HG02938 (cell line): ENCODE measurements at regions not wholly inside any gene's neighbourhood (a gene's known extent, or its start where the extent isn't known, plus 50 kb on each side); places are given as distances from the start of the nearest gene placed in this dataset.

Source experiments
- ATAC-seq: cut with Tn5 transposase; IDR thresholded peaks from one replicate; pipeline ENCODE4 v1.9.1; 2021; ENCODE audit warnings: mild to moderate bottlenecking, moderate library complexity; ENCODE audit not compliant: unreplicated experiment

DNA sequence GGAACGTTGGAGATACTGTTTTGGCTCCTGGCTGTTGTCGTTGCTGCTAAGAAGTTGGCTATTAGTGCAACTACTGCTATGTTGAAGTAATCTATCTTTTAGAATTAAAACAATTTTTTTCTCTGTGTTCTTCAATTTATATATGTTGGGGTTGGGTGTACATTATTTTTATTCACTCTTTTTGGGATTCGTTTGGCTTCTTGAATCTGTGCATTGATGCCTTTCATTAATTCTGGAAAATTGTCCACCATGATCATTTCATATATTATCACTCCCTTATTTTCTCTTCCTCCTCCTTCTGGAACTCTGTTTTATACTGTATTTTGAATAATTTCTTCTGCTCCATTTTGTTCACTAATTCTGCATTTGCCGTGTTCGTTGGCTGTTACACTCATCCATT lies 199.5 kb upstream of the PLET1 start:
- no peak for ATAC-seq

DNA sequence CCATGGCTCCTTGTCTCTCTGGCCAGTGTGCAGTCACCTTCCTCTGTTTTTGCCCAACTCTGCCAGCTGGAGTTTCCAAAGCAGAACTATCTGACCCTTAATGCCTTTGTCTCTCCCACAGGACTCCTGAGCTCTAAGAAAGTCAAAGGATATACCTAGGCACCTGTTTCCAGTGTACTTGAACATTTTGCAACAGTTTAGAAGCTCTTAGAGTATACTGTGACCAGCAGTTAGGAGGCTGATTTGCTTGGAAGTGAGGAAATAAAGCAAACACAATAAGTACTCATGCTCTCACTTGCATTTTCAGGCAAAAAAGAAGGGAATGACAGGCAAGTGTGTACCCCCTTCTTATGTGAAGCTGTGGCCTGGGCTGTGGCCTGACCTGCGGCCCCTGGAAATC lies 204.3 kb upstream of the PLET1 start:
- ATAC-seq, result no peak

DNA sequence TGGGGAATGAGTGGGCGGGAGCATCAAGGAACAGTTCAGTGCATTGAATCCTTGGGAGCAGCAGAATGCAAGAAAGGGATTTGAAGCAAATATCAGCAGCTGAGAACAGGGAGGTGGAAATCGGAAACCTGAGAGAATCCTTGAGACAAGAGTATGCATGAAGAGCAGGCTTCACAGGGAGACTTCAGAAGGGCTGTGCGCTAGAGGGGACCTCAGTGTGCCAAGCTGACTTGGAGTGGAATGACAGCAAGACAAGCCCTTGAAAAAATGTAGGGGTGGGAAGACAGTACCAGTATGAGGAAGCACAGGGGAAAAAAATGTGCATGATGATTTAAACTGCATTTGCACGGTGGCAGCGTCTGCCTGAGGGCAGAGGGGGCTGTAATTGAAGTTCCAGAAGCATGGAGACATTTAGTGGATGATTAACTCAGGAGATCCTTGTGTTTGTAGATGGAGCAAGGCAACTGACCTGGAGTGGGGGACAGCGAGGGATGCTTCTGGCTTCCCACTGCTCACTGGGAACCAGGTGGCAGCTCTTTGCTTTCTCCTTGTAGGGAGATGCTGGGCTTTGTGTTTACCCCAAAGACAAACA lies 204.9 kb upstream of the PLET1 start:
- no peak for ATAC-seq

- no peak for ATAC-seq
These were observed 207.1 kb upstream of the PLET1 start for GRCh38 chr11:112467721-112468120.

DNA sequence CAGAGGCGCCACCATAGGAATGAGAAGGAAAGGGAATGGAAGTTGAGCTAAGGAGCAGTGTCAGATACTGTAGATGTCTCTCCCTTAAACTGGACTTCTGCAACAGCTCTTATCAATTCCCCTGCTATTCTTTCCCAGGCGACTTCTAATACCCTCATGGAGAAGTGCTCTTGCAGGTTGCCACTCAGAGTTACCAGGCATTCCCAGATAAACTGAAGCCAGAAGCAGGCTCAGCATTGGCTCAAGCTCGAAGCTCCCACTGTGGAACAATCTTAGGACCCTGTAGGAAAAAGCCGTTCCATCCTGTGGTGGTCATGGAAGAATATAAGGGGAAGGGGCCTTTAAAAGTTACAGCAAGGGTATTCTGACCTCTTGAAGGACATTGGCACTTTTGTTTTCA lies 208.7 kb upstream of the PLET1 start:
- no peak for ATAC-seq

DNA sequence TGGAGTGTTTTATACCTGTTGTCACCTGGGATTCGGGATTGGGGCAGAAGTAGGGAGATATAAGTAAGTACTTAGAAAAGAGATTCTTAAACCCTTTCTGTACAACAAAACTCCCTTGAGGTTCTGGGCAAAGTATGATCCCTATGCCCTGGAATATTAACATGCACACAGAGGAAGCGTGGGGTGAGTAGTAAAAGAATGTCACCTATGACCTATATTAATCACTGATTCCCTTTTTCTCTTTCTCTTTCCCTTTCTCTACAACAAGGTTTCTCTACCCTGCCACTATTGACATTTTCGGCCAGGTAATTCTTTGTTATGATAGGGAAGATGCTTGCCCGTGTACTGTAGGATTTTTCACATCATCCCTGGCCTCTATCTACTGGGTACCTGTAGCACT lies 209.7 kb upstream of the PLET1 start:
- no peak for ATAC-seq

DNA sequence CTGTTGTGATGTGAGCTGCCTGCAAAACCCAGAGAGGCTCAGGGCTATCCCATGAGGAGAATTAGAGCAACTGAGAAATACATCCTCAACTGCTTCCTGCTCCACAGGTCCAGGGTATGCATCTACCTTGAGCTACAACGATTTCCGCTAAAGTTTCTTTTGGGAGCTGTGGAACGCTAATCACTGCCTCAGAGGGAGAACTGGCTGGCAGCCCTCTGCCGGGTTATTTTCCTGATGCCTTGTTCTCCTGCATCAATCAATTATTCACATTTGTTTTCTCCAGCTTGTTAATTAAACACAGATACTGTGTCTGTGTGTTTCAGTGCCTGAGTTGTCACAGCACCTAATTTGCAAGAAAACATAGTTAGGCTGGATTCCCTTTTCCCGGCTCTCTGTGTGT lies 211.1 kb upstream of the PLET1 start:
- no peak for ATAC-seq

- no peak for ATAC-seq
These were observed 216.5 kb upstream of the PLET1 start for GRCh38 chr11:112477152-112477551.

DNA sequence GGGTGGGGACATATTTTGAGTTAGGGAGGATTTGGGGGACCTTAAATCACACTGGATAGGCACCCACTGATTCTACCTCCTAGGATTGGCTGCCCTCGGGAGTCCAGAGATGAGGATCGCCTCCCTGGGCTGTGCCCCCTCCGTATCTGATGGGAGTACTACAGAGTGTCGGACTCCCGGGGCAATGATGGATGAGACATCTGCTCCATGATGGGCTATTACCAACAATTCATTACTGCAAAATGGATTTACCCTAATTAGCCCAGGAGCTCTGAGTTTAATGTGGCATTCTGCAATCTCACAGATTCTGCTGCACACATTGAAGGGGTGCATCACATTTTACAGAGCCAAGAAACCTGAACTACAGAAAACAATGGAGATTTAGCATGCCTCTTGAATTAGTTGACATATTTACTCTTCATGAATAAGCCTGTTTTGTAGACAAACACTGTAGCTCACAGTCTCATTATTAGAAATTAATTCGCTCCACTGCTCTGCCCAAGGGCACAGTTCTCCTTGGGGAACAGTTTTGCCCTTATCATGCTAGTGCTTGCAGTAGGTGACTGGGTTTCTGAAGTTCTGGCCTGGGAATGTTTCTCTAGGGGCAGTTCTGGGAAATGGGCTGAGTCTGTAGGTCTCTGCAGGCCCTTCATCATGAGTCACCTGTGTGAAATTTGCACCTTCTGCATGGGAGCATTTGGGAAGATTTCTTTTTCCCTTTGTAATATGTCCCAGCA lies 217.1 kb upstream of the PLET1 start:
- no peak for ATAC-seq

DNA sequence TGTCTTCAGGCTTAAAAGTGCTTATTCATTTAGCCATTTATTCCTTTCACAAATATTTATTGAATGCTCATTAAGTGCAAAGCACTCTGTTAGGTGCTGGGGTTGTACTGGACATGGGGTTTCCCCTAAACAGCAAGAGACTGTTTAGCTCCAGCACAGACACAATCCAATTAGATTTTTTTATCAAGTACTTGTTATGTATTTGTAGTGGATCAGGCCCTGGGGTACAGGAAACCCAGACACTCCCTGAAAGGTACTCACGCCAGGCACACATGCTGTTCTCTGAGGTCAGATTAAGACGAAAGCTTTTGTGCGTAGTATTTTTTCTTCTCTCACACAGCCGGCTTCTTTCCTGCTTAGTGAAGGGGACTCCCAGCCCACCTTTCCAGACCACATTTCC lies 218.1 kb upstream of the PLET1 start:
- no peak for ATAC-seq

GRCh38 chr11:112481431-112481830 lies 220.8 kb upstream of the PLET1 start:
- no peak for ATAC-seq

DNA sequence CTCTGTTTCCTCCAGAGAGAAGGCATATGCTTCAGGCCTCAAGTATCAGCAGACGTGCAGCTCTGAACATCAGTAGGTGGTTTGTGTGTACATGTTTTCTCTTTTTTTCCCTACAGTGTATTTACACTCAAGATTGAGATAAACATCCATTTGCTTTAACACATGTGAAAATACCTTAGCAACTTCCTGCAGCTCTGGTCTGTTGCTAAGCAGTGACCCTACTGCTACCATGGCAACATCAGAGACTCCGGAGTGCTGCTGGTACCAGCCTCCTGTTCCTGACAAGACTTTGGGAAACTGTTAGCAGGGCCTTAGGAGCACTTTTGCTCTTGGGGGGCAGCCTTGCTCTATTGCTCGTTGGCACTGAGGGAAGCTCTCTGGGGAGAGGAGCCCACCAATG lies 221.2 kb upstream of the PLET1 start:
- no peak for ATAC-seq

- ATAC-seq, result peak; percentile 89
These were observed 224.6 kb upstream of the PLET1 start for GRCh38 chr11:112485280-112485679.

- ATAC-seq, result no peak
These were observed 237.2 kb upstream of the PLET1 start for GRCh38 chr11:112497826-112498225.

GRCh38 chr11:112498701-112499100 lies 238.0 kb upstream of the PLET1 start:
- ATAC-seq, result no peak

DNA sequence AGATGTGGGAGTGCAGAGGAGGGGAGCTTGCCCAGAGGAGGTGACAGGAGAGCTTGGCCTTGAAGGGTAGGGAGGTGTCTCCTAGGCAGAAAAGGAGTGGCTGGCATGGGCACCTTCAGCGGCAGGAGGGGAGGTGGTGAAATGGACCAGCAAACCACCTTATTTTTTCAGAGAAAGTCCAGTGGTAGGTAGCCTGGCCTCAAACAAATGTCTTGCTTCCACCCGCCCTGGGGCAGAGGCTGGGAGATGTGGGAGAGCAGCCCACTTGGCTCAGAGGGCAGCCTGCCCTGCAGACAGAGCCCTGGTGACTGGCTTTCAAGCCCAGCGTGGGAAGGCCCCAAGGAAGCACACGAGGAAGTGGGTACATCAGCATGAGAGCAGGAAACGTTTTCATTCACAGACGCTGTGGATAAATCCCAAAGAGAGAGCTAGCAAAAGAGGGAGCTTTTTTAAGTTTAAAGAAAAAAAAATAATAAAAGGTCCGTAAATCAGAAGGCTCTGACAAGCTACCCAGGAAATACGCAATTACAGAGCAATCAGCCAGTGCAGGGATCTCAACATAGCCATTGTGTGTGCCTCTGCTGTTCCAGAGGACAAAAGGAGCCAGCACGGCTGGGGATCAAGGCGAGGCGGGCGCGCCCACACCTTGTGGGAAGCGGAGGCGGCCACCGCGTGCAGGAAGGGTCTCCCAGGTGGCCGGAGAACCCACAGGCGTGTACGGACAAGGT lies 238.7 kb upstream of the PLET1 start:
- no peak for ATAC-seq

DNA sequence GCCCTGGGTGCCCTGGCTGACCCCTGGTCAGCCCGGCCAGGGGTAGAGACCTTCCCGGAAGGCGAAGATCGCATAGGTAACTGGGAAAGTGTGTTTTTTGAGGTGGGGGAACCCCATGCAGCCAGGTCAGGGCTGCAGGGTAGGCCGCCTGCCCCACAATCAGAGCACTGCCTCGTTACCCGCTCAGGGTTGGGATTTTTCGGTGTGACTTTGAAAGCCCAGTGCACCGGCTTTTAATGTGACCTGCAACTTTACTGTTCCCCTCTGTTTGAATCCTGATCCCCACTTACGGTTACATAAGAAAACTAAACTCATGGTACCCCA lies 239.2 kb upstream of the PLET1 start:
- ATAC-seq, result no peak

DNA sequence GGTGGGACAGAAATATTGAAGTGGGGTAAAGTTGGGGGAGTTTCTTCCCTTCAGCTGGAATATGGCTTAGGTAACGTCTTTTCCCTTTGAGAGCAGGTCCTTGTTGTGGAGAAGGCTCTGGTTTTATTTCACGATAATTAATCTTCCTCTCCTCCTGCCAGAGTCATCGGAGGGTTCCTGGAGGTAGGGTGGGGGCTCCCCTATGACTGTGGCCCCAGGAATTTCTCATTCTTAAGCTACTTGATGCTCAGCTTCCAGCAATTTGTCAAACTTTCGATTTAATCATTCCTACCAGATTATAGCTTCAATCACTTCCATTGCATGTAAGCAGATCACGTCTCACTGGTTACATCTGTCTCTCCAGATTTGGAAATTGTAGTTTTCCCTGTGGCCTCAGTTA lies 242.8 kb upstream of the PLET1 start:
- no peak for ATAC-seq

DNA sequence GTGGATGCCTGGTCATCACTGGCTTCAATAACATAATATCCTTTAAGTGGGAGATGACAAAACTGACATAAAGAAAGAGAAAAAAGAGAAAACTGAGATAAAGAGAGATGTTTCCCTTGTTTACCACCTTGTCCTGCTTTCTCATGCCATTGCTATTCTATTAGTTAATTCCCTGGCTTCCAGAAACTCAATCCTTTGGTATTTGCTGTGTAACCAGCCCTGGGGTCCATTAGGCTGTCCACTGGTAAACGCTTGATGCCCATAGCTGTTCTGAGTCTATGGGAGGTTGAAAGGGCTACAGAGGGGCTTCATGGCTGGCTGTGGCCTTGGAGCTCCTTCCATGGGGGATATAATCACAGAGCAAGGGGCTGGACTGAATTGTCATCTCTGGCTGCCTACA lies 243.4 kb upstream of the PLET1 start:
- no peak for ATAC-seq

GRCh38 chr11:112506852-112507251 lies 246.2 kb upstream of the PLET1 start:
- no peak for ATAC-seq

DNA sequence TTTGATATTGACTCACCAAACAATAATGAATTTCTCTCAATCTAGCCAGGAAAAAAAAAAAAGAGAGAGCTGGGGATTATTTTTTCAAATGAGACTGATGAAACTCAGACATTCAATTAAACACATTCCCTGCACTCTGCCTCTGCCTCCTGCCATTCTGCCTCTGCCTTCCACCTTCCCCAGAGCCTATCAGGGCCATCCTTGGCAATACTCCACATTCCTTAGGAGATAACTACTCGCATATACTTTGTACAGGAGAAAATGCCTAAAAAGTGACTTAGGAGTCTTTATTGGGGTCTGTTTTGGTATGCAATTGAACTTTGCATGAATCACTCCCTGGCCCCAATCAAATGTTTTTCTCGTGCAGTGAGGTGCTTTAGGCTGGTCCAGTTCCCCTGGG lies 246.6 kb upstream of the PLET1 start:
- ATAC-seq, result no peak

DNA sequence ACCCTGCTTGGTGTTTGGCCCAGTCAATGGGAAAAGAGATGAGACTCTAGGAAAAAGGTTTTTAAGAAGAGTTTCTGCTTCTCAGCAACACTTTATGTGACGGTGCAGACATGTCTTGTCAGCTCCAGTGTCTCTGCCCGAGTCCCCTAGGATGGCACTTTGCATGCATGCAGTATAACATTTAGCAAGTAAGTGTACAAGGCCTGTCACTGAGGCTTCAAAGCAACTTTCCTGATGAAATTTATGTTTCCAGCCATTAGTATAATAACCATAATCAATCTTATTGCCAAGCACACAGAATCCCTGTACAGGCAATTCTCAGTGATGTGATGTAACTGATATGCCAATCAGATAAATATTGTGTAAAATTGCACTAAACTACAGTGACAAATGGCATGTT lies 248.1 kb upstream of the PLET1 start:
- ATAC-seq, result no peak
